CD4-positive, CD25-positive, alpha-beta regulatory T cell (primary cell): ENCODE measurements at regions not wholly inside any gene's neighbourhood (a gene's known extent, or its start where the extent isn't known, plus 50 kb on each side); places are given as distances from the start of the nearest gene placed in this dataset.
"Not testable (repeated sequence)": the region's sequence is repeated elsewhere in the genome, so short reads cannot be mapped to it uniquely, and the experiment has no call there.

Experiments used
- ATAC-seq, 2 donors: fragments of 150-1000 bp; cut with Tn5 transposase; one replicate each; pipeline ENCODE4 v1.10.0; 2021; ENCODE audit warnings: low read depth in 2 of 2, moderate number of reproducible peaks in 2 of 2, moderate library complexity in 1 of 2
- DNase-seq, 3 donors: peaks; one replicate each; pipeline versions ENCODE4 v3.0.0 to v3.0.0-alpha.2; 2012 to 2022; ENCODE audit warnings: mixed read lengths in 1 of 3
- H3K27ac ChIP-seq: one replicate; pipeline ENCODE4 v1.7.0; 2013; ENCODE audit warnings: mild to moderate bottlenecking, low read length; ENCODE audit not compliant: insufficient read depth, poor library complexity, severe bottlenecking
- H3K27me3 ChIP-seq: one replicate; pipeline ENCODE4 v1.7.0; 2013; ENCODE audit warnings: low read length; ENCODE audit not compliant: control insufficient read depth, insufficient read depth
- H3K36me3 ChIP-seq: one replicate; pipeline ENCODE4 v1.7.0; 2013; ENCODE audit warnings: mild to moderate bottlenecking, low read length, moderate library complexity; ENCODE audit not compliant: control insufficient read depth, insufficient read depth
- H3K4me1 ChIP-seq: 2 replicates; pipeline ENCODE4 v1.7.0; 2013; ENCODE audit warnings: mild to moderate bottlenecking, low read length; ENCODE audit not compliant: insufficient read depth, control insufficient read depth, poor library complexity, severe bottlenecking
- H3K4me3 ChIP-seq: one replicate; pipeline ENCODE4 v1.7.0; 2013; ENCODE audit warnings: low read depth, mild to moderate bottlenecking, low read length, moderate library complexity
- H3K9me3 ChIP-seq, 2 experiments: 1 replicate in 1 of 2; 2 replicates in 1 of 2; pipeline ENCODE4 v1.7.0; 2013; ENCODE audit warnings: low read length in 2 of 2, mild to moderate bottlenecking in 1 of 2, moderate library complexity in 1 of 2; ENCODE audit not compliant: control insufficient read depth in 2 of 2
- H3K27ac Mint-ChIP-seq, 3 donors: one replicate each; pipeline ENCODE4 v1.8.0; 2020 to 2022; ENCODE audit warnings: mild to moderate bottlenecking in 3 of 3, mixed read lengths in 3 of 3, moderate library complexity in 2 of 3
- H3K27me3 Mint-ChIP-seq: one replicate; pipeline ENCODE4 v1.8.0; 2022; ENCODE audit warnings: mild to moderate bottlenecking, mixed read lengths
- H3K36me3 Mint-ChIP-seq: one replicate; pipeline ENCODE4 v1.8.0; 2020; ENCODE audit warnings: mixed read lengths
- H3K4me1 Mint-ChIP-seq, 4 donors: one replicate each; pipeline ENCODE4 v1.8.0; 2020 to 2022; ENCODE audit warnings: mixed read lengths in 4 of 4, mild to moderate bottlenecking in 1 of 4
- H3K4me3 Mint-ChIP-seq, 4 donors: one replicate each; pipeline ENCODE4 v1.8.0; 2020 to 2022; ENCODE audit warnings: mild to moderate bottlenecking in 4 of 4, mixed read lengths in 4 of 4, moderate library complexity in 3 of 4
- H3K9me3 Mint-ChIP-seq, 7 donors: one replicate each; pipeline ENCODE4 v1.8.0; 2020 to 2022; ENCODE audit warnings: mixed read lengths in 7 of 7, mild to moderate bottlenecking in 3 of 7, moderate library complexity in 2 of 7

DNA sequence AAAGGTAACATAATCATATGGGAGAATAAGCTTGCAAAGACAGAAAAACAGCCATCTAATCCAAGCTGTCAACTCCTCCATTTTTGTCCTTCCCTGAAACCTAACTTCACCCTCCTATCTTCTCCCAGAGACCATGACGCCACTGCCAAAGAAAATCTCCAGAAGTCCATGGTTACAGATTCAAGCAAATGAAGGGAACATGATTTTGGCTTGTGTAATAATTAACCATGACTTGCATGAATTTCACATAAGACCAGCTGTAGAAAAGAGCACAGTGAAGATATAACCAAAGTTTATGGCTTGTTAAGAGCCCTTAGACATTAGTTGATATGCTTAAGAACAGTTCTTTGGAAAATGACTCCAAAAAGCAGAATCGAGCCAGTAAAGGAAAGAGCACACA lies 342.1 kb upstream of the NRSN1 start:
- no peak overlapping the region for H3K4me3 Mint-ChIP-seq

DNA sequence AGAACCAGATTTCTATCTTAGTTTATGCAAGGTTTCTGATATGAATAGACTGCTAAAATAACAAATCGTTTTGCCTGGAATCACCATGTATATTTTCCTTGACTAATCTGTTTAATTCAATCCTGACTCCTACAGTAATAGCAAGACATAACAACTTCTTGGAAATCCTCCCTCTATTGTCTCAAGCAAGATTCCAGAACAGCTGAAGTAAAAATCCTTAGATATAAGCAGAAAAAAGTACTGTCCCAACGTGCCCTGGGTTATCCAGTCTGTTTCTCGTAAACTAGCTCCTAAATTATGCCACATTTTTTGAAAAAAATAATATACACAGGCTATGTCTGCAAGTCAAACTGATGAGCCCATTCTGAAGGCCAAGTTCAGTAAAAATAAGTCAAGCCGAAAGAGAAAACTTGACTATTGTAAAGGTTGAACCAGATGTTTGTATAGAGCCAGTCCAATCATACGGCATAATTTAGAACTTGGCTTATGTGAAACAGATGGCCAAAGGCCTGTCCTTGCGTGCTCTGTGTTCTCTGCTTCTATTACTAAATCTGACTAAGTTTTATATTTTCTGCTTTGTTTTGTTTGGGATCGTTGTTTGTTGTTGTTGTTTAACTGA lies 341.6 kb upstream of the NRSN1 start:
- no peak overlapping the region for H3K4me3 ChIP-seq
- no peaks in the 10 kb centered on the region for H3K27me3 ChIP-seq
- H3K4me1 ChIP-seq = no peaks in the 10 kb centered on the region
- H3K27ac Mint-ChIP-seq = no peak overlapping the region
- no peaks in the 10 kb centered on the region for H3K4me1 Mint-ChIP-seq
- no peaks in the 10 kb centered on the region for H3K27me3 Mint-ChIP-seq
- H3K36me3 ChIP-seq = no peaks in the 10 kb centered on the region
- H3K9me3 Mint-ChIP-seq = peaks cover 0 to 17% (median 0%) of the 10 kb centered on the region in 7 donors
- ATAC-seq (no peak), DNase-seq (no peak)
- H3K9me3 ChIP-seq = no peaks in the 10 kb centered on the region
- no peak overlapping the region for H3K27ac ChIP-seq
- H3K4me3 Mint-ChIP-seq = no peak overlapping the region
- H3K36me3 Mint-ChIP-seq = no peaks in the 10 kb centered on the region

More for the DNA sequence above, 342.1 kb upstream of the NRSN1 start:
- Histone ChIP-seq H3K36me3 (no peaks in the 10 kb centered on the region), H3K9me3 (no peaks in the 10 kb centered on the region), H3K4me3 (no peak overlapping the region), H3K4me1 (no peaks in the 10 kb centered on the region), H3K27me3 (no peaks in the 10 kb centered on the region), H3K27ac (no peak overlapping the region)
- Mint-ChIP-seq H3K27me3 (no peaks in the 10 kb centered on the region), H3K27ac (no peak overlapping the region), H3K36me3 (no peaks in the 10 kb centered on the region), H3K9me3 (peaks cover 0 to 17% (median 0%) of the 10 kb centered on the region in 7 donors), H3K4me1 (no peaks in the 10 kb centered on the region)
- ATAC-seq = no peak
- DNase-seq = no peak

DNA sequence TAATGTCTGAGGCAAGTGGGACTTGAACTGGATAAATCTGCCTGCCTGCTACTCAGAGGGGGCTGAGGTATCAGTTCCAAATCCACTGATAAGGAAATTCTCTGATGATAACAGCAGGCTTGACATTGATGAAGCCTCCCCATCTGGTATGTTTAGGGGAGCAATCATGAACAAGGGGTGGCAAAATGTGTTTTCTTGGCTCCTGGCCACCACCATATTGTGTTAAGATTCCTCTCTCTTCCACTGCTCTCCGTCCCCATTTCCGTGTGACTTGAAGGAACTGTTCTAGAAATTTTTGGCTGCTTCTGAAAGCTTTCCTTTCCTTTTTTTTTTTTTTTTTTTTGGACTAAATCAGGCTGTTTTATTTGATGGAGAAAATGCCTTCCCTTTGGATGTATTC lies 335.3 kb upstream of the NRSN1 start:
- ATAC-seq = no peak
- Histone ChIP-seq H3K9me3 (no peaks in the 10 kb centered on the region), H3K27ac (no peak overlapping the region), H3K4me3 (no peak overlapping the region), H3K27me3 (no peaks in the 10 kb centered on the region), H3K4me1 (no peaks in the 10 kb centered on the region), H3K36me3 (no peaks in the 10 kb centered on the region)
- H3K9me3 Mint-ChIP-seq = peaks cover 0 to 7% (median 2%) of the 10 kb centered on the region in 7 donors
- no peak overlapping the region for H3K4me3 Mint-ChIP-seq
- H3K4me1 Mint-ChIP-seq = no peaks in the 10 kb centered on the region
- DNase-seq = no peak
- H3K36me3 Mint-ChIP-seq = no peaks in the 10 kb centered on the region
- no peaks in the 10 kb centered on the region for H3K27me3 Mint-ChIP-seq
- H3K27ac Mint-ChIP-seq = no peak overlapping the region

DNA sequence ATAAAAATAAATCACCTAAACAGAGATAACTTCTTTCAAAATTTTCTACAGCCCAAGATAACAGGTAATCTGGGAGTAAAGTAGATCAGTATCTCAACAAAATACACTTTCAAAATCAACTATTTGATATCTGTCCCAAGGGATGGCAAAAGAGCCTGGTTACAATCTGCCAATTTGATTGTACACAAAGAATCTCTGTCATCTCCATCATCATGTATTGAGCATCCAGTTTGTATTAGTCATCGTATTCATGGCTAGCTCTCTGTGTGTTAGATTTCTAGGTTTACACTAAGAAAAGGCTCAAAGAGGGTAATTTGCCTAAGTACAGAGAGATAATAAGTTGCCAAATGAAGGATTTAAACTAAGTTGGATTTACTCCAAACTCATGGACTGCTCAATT lies 329.0 kb upstream of the NRSN1 start:
- DNase-seq = no peak
- no peak overlapping the region for H3K4me3 ChIP-seq
- H3K4me3 Mint-ChIP-seq = no peak overlapping the region
- H3K9me3 Mint-ChIP-seq = peaks cover 0 to 4% (median 3%) of the 10 kb centered on the region in 7 donors
- no peaks in the 10 kb centered on the region for H3K4me1 Mint-ChIP-seq
- no peaks in the 10 kb centered on the region for H3K36me3 ChIP-seq
- no peak overlapping the region for H3K27ac Mint-ChIP-seq
- no peaks in the 10 kb centered on the region for H3K4me1 ChIP-seq
- no peaks in the 10 kb centered on the region for H3K27me3 ChIP-seq
- no peaks in the 10 kb centered on the region for H3K9me3 ChIP-seq
- H3K27me3 Mint-ChIP-seq = no peaks in the 10 kb centered on the region
- ATAC-seq = no peak
- no peak overlapping the region for H3K27ac ChIP-seq
- H3K36me3 Mint-ChIP-seq = no peaks in the 10 kb centered on the region

DNA sequence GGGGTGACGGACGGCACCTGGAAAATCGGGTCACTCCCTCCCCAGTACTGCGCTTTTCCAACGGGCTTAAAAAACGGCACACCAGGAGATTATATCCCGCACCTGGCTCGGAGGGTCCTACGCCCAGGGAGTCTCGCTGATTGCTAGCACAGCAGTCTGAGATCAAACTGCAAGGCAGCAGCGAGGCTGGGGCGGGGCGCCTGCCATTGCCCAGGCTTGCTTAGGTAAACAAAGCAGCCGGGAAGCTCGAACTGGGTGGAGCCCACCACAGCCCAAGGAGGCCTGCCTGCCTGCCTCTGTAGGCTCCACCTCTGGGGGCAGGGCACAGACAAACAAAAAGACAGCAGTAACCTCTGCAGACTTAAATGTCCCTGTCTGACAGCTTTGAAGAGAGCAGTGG lies 321.7 kb upstream of the NRSN1 start:
- H3K9me3 ChIP-seq, DNase-seq, H3K27me3 ChIP-seq, H3K36me3 ChIP-seq, H3K27me3 Mint-ChIP-seq, H3K4me1 Mint-ChIP-seq, H3K27ac Mint-ChIP-seq, H3K4me3 Mint-ChIP-seq, H3K4me3 ChIP-seq, ATAC-seq, H3K9me3 Mint-ChIP-seq, H3K36me3 Mint-ChIP-seq, H3K27ac ChIP-seq, H3K4me1 ChIP-seq: not testable (repeated sequence)

DNA sequence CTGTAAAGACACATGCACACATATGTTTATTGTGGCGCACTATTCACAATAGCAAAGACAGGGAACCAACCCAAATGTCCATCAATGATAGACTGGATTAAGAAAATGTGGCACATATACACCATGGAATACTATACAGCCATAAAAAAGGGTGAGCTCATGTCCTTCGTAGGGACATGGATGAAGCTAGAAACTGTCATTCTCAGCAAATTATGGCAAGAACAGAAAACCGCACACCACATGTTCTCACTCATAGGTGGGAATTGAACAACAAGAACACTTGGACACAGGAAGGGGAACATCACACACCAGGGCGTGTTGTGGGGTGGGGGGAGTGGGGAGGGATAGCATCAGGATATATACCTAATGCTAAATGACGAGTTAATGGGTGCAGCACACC lies 304.9 kb upstream of the NRSN1 start:
- not testable (repeated sequence) for H3K4me1 Mint-ChIP-seq, ATAC-seq, H3K27me3 ChIP-seq, H3K4me1 ChIP-seq, H3K27me3 Mint-ChIP-seq, H3K27ac Mint-ChIP-seq, H3K36me3 Mint-ChIP-seq, H3K4me3 Mint-ChIP-seq, H3K9me3 ChIP-seq, DNase-seq, H3K4me3 ChIP-seq, H3K36me3 ChIP-seq, H3K27ac ChIP-seq
- peaks cover 0 to 17% (median 5%) of the 10 kb centered on the region in 7 donors for H3K9me3 Mint-ChIP-seq

DNA sequence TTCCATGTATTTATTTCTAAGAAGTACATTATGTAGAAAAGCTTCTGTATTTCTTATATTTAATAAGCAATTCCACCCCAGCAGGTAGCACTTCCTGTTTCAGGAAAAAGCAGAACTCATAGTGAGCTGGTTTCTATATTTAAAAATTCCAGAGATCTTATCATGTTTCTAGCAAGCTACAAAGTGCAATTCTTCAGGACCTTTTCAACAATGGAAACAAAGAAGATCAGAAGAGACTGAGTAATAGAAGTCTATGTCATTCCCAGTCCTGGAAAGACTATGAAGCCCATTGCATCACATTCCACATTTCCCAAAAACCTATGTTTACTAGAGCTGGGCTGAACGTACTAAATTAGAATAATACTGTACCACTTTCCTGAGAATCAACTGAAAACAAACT lies 302.6 kb upstream of the NRSN1 start:
- no peak for DNase-seq

DNA sequence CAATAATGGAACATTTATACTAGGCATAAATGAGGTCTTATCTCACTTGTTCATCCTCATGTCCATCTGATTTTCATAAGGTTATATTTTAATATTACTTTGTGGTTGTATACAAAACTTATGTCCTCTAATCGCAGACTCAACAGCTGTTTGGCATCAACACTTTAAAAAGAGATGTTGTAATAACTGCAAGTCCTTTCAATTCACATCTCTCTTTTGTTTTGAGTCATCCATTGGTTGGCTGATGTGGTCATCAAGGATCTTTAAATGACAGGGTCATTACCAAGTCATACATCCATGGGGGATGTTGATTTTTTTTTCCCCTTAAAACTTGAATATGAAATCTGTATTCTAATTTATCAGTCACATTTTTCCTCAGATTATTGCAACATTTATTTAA lies 299.4 kb upstream of the NRSN1 start:
- Mint-ChIP-seq H3K4me1 (no peaks in the 10 kb centered on the region), H3K4me3 (no peak overlapping the region), H3K9me3 (peaks cover 0 to 8% (median 3%) of the 10 kb centered on the region in 7 donors), H3K36me3 (no peaks in the 10 kb centered on the region), H3K27ac (no peak overlapping the region), H3K27me3 (no peaks in the 10 kb centered on the region)
- Histone ChIP-seq H3K36me3 (no peaks in the 10 kb centered on the region), H3K4me3 (no peak overlapping the region), H3K27me3 (no peaks in the 10 kb centered on the region), H3K9me3 (no peaks in the 10 kb centered on the region), H3K4me1 (no peaks in the 10 kb centered on the region), H3K27ac (no peak overlapping the region)
- DNase-seq (no peak), ATAC-seq (no peak)

More for the DNA sequence above, 302.6 kb upstream of the NRSN1 start:
- no peak overlapping the region for H3K27ac Mint-ChIP-seq
- Histone ChIP-seq H3K36me3 (no peaks in the 10 kb centered on the region), H3K4me1 (no peaks in the 10 kb centered on the region), H3K4me3 (no peak overlapping the region), H3K9me3 (no peaks in the 10 kb centered on the region), H3K27me3 (no peaks in the 10 kb centered on the region), H3K27ac (no peak overlapping the region)
- no peaks in the 10 kb centered on the region for H3K4me1 Mint-ChIP-seq
- peaks cover 0 to 12% (median 1%) of the 10 kb centered on the region in 7 donors for H3K9me3 Mint-ChIP-seq
- no peaks in the 10 kb centered on the region for H3K27me3 Mint-ChIP-seq
- H3K36me3 Mint-ChIP-seq = peaks cover 3% of the 10 kb centered on the region
- no peak overlapping the region for H3K4me3 Mint-ChIP-seq
- no peak for ATAC-seq
